ENCODE measurements at regions not wholly inside any gene's neighbourhood (a gene's known extent, or its start where the extent isn't known, plus 50 kb on each side); places are given as distances from the start of the nearest gene placed in this dataset.
"Not testable (repeated sequence)": the region's sequence is repeated elsewhere in the genome, so short reads cannot be mapped to it uniquely, and the experiment has no call there.

GRCh38 chr17:77834170-77835115 lies 124.1 kb upstream of the TNRC6C start:
- DNase-seq (peak; percentile 16), ATAC-seq (ENCODE audit: low read depth) (peak; percentile 97)
- intact Hi-C loops (cut with micrococcal nuclease) = no loop called here
- no peaks in the 10 kb centered on the region for H3K36me3 Mint-ChIP-seq (ENCODE audit: low read depth)
- ChIA-PET POLR2A (interaction anchor here (0.7 to 3.4 kb wide), 3 partner anchors 48 to 123 kb away, joined by 3 to 20 read pairs (median 4); partner anchors contain the start of gene TNRC6C), CTCF (no interaction called here)
- TF ChIP-seq CTCF (IDR thresholded peaks at IDR 0.05) = no peak
- peaks cover 49% of the 10 kb centered on the region for H3K27me3 Mint-ChIP-seq
- no peaks in the 10 kb centered on the region for H3K9me3 Mint-ChIP-seq
- H3K4me1 Mint-ChIP-seq = peaks cover 17% of the 10 kb centered on the region
- no peak overlapping the region for H3K4me3 Mint-ChIP-seq
- no peak overlapping the region for H3K27ac Mint-ChIP-seq

GRCh38 chr17:77836557-77837041 lies 121.9 kb upstream of the TNRC6C start:
- DNase-seq = no peak
- no peak for ATAC-seq (ENCODE audit: low read depth)
- no peak for TF ChIP-seq CTCF (IDR thresholded peaks at IDR 0.05)
- no peaks in the 10 kb centered on the region for H3K9me3 Mint-ChIP-seq
- ChIA-PET POLR2A (interaction anchor here (0.7 kb wide), 1 partner anchor 227 kb away, joined by 3 read pairs; no protein-coding TSS in a partner anchor), CTCF (no interaction called here)
- intact Hi-C loops (cut with micrococcal nuclease) = no loop called here
- H3K36me3 Mint-ChIP-seq (ENCODE audit: low read depth) = no peaks in the 10 kb centered on the region
- no peak overlapping the region for H3K27ac Mint-ChIP-seq
- peaks cover 17% of the 10 kb centered on the region for H3K4me1 Mint-ChIP-seq
- no peak overlapping the region for H3K4me3 Mint-ChIP-seq
- H3K27me3 Mint-ChIP-seq = peaks cover 65% of the 10 kb centered on the region

- POLR2A ChIA-PET = interaction anchor here (1.1 kb wide), 1 partner anchor 121 kb away, joined by 3 read pairs; the partner anchor contains the start of gene TNRC6C
Measured at GRCh38 chr17:77837072-77837471, 121.4 kb upstream of the TNRC6C start.

GRCh38 chr17:77837917-77838316 lies 120.6 kb upstream of the TNRC6C start:
- H3K4me3 Mint-ChIP-seq = no peak overlapping the region
- ChIA-PET CTCF (no interaction called here), POLR2A (interaction anchor here (1.1 kb wide), 1 partner anchor 120 kb away, joined by 3 read pairs; the partner anchor contains the start of gene TNRC6C)
- peaks cover 65% of the 10 kb centered on the region for H3K27me3 Mint-ChIP-seq
- intact Hi-C loops (cut with micrococcal nuclease) = no loop called here
- peak; percentile 12 for DNase-seq
- no peak for TF ChIP-seq CTCF (IDR thresholded peaks at IDR 0.05)
- no peaks in the 10 kb centered on the region for H3K36me3 Mint-ChIP-seq (ENCODE audit: low read depth)
- ATAC-seq (ENCODE audit: low read depth) = no peak
- no peaks in the 10 kb centered on the region for H3K9me3 Mint-ChIP-seq
- no peak overlapping the region for H3K27ac Mint-ChIP-seq
- H3K4me1 Mint-ChIP-seq = peaks cover 25% of the 10 kb centered on the region

More at GRCh38 chr17:77837072-77837471, 121.4 kb upstream of the TNRC6C start:
- DNase-seq; H3K36me3 Mint-ChIP-seq (ENCODE audit: low read depth); H3K27ac Mint-ChIP-seq; CTCF ChIA-PET; H3K9me3 Mint-ChIP-seq; H3K4me3 Mint-ChIP-seq; ATAC-seq (ENCODE audit: low read depth); intact Hi-C loops (cut with micrococcal nuclease): not testable (repeated sequence)
- Mint-ChIP-seq H3K27me3 (peaks cover 65% of the 10 kb centered on the region), H3K4me1 (peaks cover 17% of the 10 kb centered on the region)

- intact Hi-C loops (cut with micrococcal nuclease) = no loop called here
Measured at GRCh38 chr17:77838748-77839697, 119.5 kb upstream of the TNRC6C start.

More at GRCh38 chr17:77838748-77839697, 119.5 kb upstream of the TNRC6C start:
- peaks cover 64% of the 10 kb centered on the region for H3K27me3 Mint-ChIP-seq
- no peaks in the 10 kb centered on the region for H3K9me3 Mint-ChIP-seq
- H3K4me3 Mint-ChIP-seq = no peak overlapping the region
- H3K27ac Mint-ChIP-seq = no peak overlapping the region
- ATAC-seq (ENCODE audit: low read depth) = no peak
- peaks cover 33% of the 10 kb centered on the region for H3K4me1 Mint-ChIP-seq
- ChIA-PET POLR2A (no interaction called here), CTCF (no interaction called here)
- H3K36me3 Mint-ChIP-seq (ENCODE audit: low read depth) = no peaks in the 10 kb centered on the region
- DNase-seq = peak; percentile 9
- TF ChIP-seq CTCF (IDR thresholded peaks at IDR 0.05) = no peak

Measured in activated B cell treated with CpG ODN at 0.5 μM for 24 hours (primary cell).